KOPT-K1 (cell line): ENCODE measurements at regions not wholly inside any gene's neighbourhood (a gene's known extent, or its start where the extent isn't known, plus 50 kb on each side); places are given as distances from the start of the nearest gene placed in this dataset.

ENCODE experiments used
- H3K27ac ChIP-seq: fragments of 200-600 bp; sonication (generic); 2 replicates; pipeline ENCODE4 v1.5.1; 2016; ENCODE audit warnings: antibody characterized with exemption, mild to moderate bottlenecking, low read depth, low read length; ENCODE audit not compliant: poor library complexity, severe bottlenecking
- H3K36me3 ChIP-seq: fragments of 200-600 bp; sonication (generic); 2 replicates; pipeline ENCODE4 v1.5.1; 2017; ENCODE audit warnings: antibody characterized with exemption, mild to moderate bottlenecking, low read length, moderate library complexity; ENCODE audit not compliant: insufficient read depth
- H3K9me3 ChIP-seq: fragments of 200-600 bp; sonication (generic); 2 replicates; pipeline ENCODE4 v1.5.1; 2017; ENCODE audit warnings: antibody characterized with exemption, low read length, mild to moderate bottlenecking; ENCODE audit not compliant: insufficient read depth, poor library complexity, severe bottlenecking

GRCh38 chr13:70338609-70339008 is 230.4 kb upstream of the KLHL1 start:
- Histone ChIP-seq H3K9me3 (no peaks in the 10 kb centered on the region), H3K36me3 (no peaks in the 10 kb centered on the region), H3K27ac (no peak overlapping the region)

GRCh38 chr13:70336866-70337265 is 228.6 kb upstream of the KLHL1 start:
- Histone ChIP-seq H3K36me3 (no peaks in the 10 kb centered on the region), H3K9me3 (no peaks in the 10 kb centered on the region), H3K27ac (no peak overlapping the region)

GRCh38 chr13:70333752-70334151 is 225.5 kb upstream of the KLHL1 start:
- Histone ChIP-seq H3K36me3 (no peaks in the 10 kb centered on the region), H3K9me3 (no peaks in the 10 kb centered on the region), H3K27ac (no peak overlapping the region)

- Histone ChIP-seq H3K27ac (no peak overlapping the region), H3K36me3 (no peaks in the 10 kb centered on the region), H3K9me3 (no peaks in the 10 kb centered on the region)
Measured at GRCh38 chr13:70330697-70331361, 222.6 kb upstream of the KLHL1 start.

GRCh38 chr13:70324519-70324918 is 216.3 kb upstream of the KLHL1 start:
- Histone ChIP-seq H3K9me3 (no peaks in the 10 kb centered on the region), H3K27ac (no peak overlapping the region), H3K36me3 (no peaks in the 10 kb centered on the region)

- Histone ChIP-seq H3K9me3 (no peaks in the 10 kb centered on the region), H3K36me3 (no peaks in the 10 kb centered on the region), H3K27ac (no peak overlapping the region)
Measured at GRCh38 chr13:70311191-70311590, 202.9 kb upstream of the KLHL1 start.

- Histone ChIP-seq H3K9me3 (no peaks in the 10 kb centered on the region), H3K36me3 (no peaks in the 10 kb centered on the region), H3K27ac (no peak overlapping the region)
Measured at GRCh38 chr13:70310396-70311119, 202.3 kb upstream of the KLHL1 start.

- peaks cover 10% of the 10 kb centered on the region for H3K9me3 ChIP-seq
- H3K27ac ChIP-seq: no peak overlapping the region
- no peaks in the 10 kb centered on the region for H3K36me3 ChIP-seq
Measured at GRCh38 chr13:70297189-70297616, 189.0 kb upstream of the KLHL1 start.

GRCh38 chr13:70284371-70284770 is 176.1 kb upstream of the KLHL1 start:
- Histone ChIP-seq H3K9me3 (no peaks in the 10 kb centered on the region), H3K36me3 (no peaks in the 10 kb centered on the region), H3K27ac (no peak overlapping the region)

- H3K9me3 ChIP-seq: no peaks in the 10 kb centered on the region
- H3K27ac ChIP-seq: no peak overlapping the region
- no peaks in the 10 kb centered on the region for H3K36me3 ChIP-seq
Measured at GRCh38 chr13:70275841-70276240, 167.6 kb upstream of the KLHL1 start.

GRCh38 chr13:70255406-70255991 is 147.2 kb upstream of the KLHL1 start:
- Histone ChIP-seq H3K9me3 (no peaks in the 10 kb centered on the region), H3K36me3 (no peaks in the 10 kb centered on the region), H3K27ac (no peak overlapping the region)

GRCh38 chr13:70253834-70254233 is 145.6 kb upstream of the KLHL1 start:
- no peak overlapping the region for H3K27ac ChIP-seq
- no peaks in the 10 kb centered on the region for H3K9me3 ChIP-seq
- no peaks in the 10 kb centered on the region for H3K36me3 ChIP-seq

- Histone ChIP-seq H3K9me3 (no peaks in the 10 kb centered on the region), H3K27ac (no peak overlapping the region), H3K36me3 (no peaks in the 10 kb centered on the region)
Measured at GRCh38 chr13:70253411-70253810, 145.2 kb upstream of the KLHL1 start.

GRCh38 chr13:70249332-70250064 is 141.2 kb upstream of the KLHL1 start:
- Histone ChIP-seq H3K27ac (no peak overlapping the region), H3K36me3 (no peaks in the 10 kb centered on the region)

GRCh38 chr13:70237131-70237530 is 128.9 kb upstream of the KLHL1 start:
- Histone ChIP-seq H3K9me3 (no peaks in the 10 kb centered on the region), H3K27ac (no peak overlapping the region), H3K36me3 (no peaks in the 10 kb centered on the region)

More at GRCh38 chr13:70249332-70250064, 141.2 kb upstream of the KLHL1 start:
- H3K9me3 ChIP-seq: no peaks in the 10 kb centered on the region
